K562 (cell line): ENCODE measurements at regions not wholly inside any gene's neighbourhood (a gene's known extent, or its start where the extent isn't known, plus 50 kb on each side); places are given as distances from the start of the nearest gene placed in this dataset.

Source experiments
- ATAC-seq: fragments of 200-7000 bp; cut with Tn5 transposase; 3 replicates; pipeline ENCODE4 v1.9.1; 2020; ENCODE audit warnings: moderate library complexity
- BruUV-seq: library from RNA; stranded (reverse); fragments of 400-500 nt; replicated peaks from 2 replicates; lab custom pipeline; 2021; lab: Mats Ljungman, UMichigan
- CTCF ChIA-PET: fragments of 300-600 bp; formaldehyde crosslinking; extraction: SDS; loops from one replicate; lab custom pipeline; 2021; ENCODE audit warnings: low intra/inter-chr PET ratio; lab: Yijun Ruan, JAX
- POLR2A ChIA-PET: fragments of 300-600, 350-650 bp; sonication (Branson Sonifier 250); formaldehyde crosslinking; extraction: SDS; loops from one replicate; lab custom pipeline; 2021; ENCODE audit warnings: antibody characterized with exemption, inconsistent platforms; lab: Yijun Ruan, JAX
- DNase-seq, 4 experiments: peaks; one replicate each; pipeline versions ENCODE4 v3.0.0 to v3.0.0-alpha.2; 2011 to 2018; ENCODE audit warnings: low spot score in 3 of 4, mixed read lengths in 3 of 4; ENCODE audit errors: extremely low read depth in 1 of 4
- FAIRE-seq: peaks from 2 replicates; lab custom pipeline; 2011; peaks lifted over from hg19 to GRCh38; lab: Jason Lieb, UNC
- H2AFZ ChIP-seq: 2 replicates; pipeline ENCODE4 v1.6.0; 2011; ENCODE audit warnings: low read depth, low read length, control low read depth, inconsistent platforms
- H3K27ac ChIP-seq: fragments of 200-600 bp; 3 replicates; pipeline ENCODE4 v1.8.0; 2011; ENCODE audit warnings: low read depth, mild to moderate bottlenecking, control low read depth, inconsistent platforms, low read length, moderate library complexity, mixed read lengths; ENCODE audit errors: extremely low read depth
- H3K27me3 ChIP-seq, 2 experiments: fragments of 300-600 bp in 1 of 2; 2 replicates in 1 of 2; 3 replicates in 1 of 2; pipeline versions ENCODE4 v1.6.0 to v1.8.0; 2011; ENCODE audit warnings: inconsistent platforms in 2 of 2, low read length in 2 of 2, mild to moderate bottlenecking in 1 of 2, mixed read lengths in 1 of 2, moderate library complexity in 1 of 2; ENCODE audit not compliant: control insufficient read depth in 2 of 2, insufficient read depth in 2 of 2
- H3K36me3 ChIP-seq: fragments of 300-600 bp; 3 replicates; pipeline ENCODE4 v1.8.0; 2011; ENCODE audit warnings: mild to moderate bottlenecking, low read length, inconsistent platforms; ENCODE audit not compliant: control insufficient read depth, insufficient read depth
- H3K4me1 ChIP-seq, 2 experiments: fragments of 200-600 bp in 1 of 2; replicated peaks in 1 of 2; 2 replicates in 1 of 2; 3 replicates in 1 of 2; pipeline versions ENCODE4 v1.5.1 to v1.8.0; 2011; ENCODE audit warnings: inconsistent platforms in 2 of 2, low read length in 2 of 2, mild to moderate bottlenecking in 1 of 2, mixed read lengths in 1 of 2, moderate library complexity in 1 of 2; ENCODE audit not compliant: control insufficient read depth in 2 of 2, insufficient read depth in 2 of 2
- H3K4me2 ChIP-seq: 2 replicates; pipeline ENCODE4 v1.6.1; 2011; ENCODE audit warnings: low read length, control low read depth, inconsistent platforms, mixed read lengths; ENCODE audit not compliant: insufficient read depth
- H3K4me3 ChIP-seq: fragments of 200-600 bp; sonication (generic), shearing (Covaris generic); 2 replicates; pipeline ENCODE4 v1.5.1; 2016; ENCODE audit warnings: control low read depth, inconsistent platforms
- H3K79me2 ChIP-seq: fragments of 200-600 bp; 3 replicates; pipeline ENCODE4 v1.8.0; 2011; ENCODE audit warnings: low read length, inconsistent platforms; ENCODE audit not compliant: control insufficient read depth, insufficient read depth
- H3K9ac ChIP-seq, 2 experiments: 2 replicates each; pipeline versions ENCODE4 v1.6.0 to v1.6.1; 2011; ENCODE audit warnings: low read depth in 2 of 2, low read length in 2 of 2, control low read depth in 1 of 2, inconsistent platforms in 1 of 2, mild to moderate bottlenecking in 1 of 2, mixed read lengths in 1 of 2; ENCODE audit not compliant: insufficient read depth in 1 of 2
- H3K9me1 ChIP-seq: one replicate; pipeline ENCODE4 v1.6.0; 2011; ENCODE audit warnings: inconsistent platforms, mild to moderate bottlenecking, low read length, moderate library complexity; ENCODE audit not compliant: control insufficient read depth, insufficient read depth
- H3K9me3 ChIP-seq: replicated peaks from 2 replicates; pipeline ENCODE4 v1.5.1; 2011; ENCODE audit warnings: low read depth, low read length, inconsistent platforms; ENCODE audit not compliant: control insufficient read depth, insufficient read depth
- H4K20me1 ChIP-seq: replicated peaks from 2 replicates; pipeline ENCODE4 v1.6.1; 2011; ENCODE audit warnings: low read length, inconsistent platforms, mixed read lengths; ENCODE audit not compliant: control insufficient read depth, insufficient read depth
- HOXB6 ChIP-seq: fragments of 250-450 bp; sonication (Bioruptor Pico); IDR thresholded peaks from 2 replicates; pipeline ENCODE4 v1.5.1; 2022; ENCODE audit warnings: mild to moderate bottlenecking, borderline replicate concordance
- NFE2 ChIP-seq: IDR thresholded peaks from 2 replicates; pipeline ENCODE4 v1.6.1; 2014; ENCODE audit warnings: antibody characterized with exemption, low read depth
- NFIC ChIP-seq: fragments of 450-650 bp; IDR thresholded peaks from 2 replicates; pipeline ENCODE4 v1.6.1; 2017; ENCODE audit warnings: mild to moderate bottlenecking, inconsistent platforms
- STAT5B ChIP-seq: fragments of 250-450 bp; sonication (Bioruptor Pico); IDR thresholded peaks from 2 replicates; pipeline ENCODE4 v1.8.0; 2021; ENCODE audit warnings: mild to moderate bottlenecking, inconsistent platforms
- ZBTB8A ChIP-seq: fragments of 450-650 bp; IDR thresholded peaks from 2 replicates; pipeline ENCODE4 v1.6.1; 2018; ENCODE audit warnings: mild to moderate bottlenecking, moderate library complexity; ENCODE audit not compliant: partially characterized antibody
- ZNF507 ChIP-seq: conservative IDR thresholded peaks from 2 replicates; pipeline ENCODE4 v1.6.1; 2017; ENCODE audit warnings: missing genetic modification characterization, missing compliant biosample characterization
- ZNF707 ChIP-seq: fragments of 250-450 bp; sonication (Bioruptor Pico); conservative IDR thresholded peaks from 2 replicates; pipeline ENCODE4 v1.8.0; 2022; ENCODE audit warnings: inconsistent platforms, mild to moderate bottlenecking, moderate library complexity
- ZNF77 ChIP-seq: fragments of 250-450 bp; sonication (Bioruptor Pico); IDR thresholded peaks from 2 replicates; pipeline ENCODE4 v1.5.0; 2020
- WGBS: fragments of 100-300 bp; shearing (Covaris generic); methylation state at CpG from one replicate; pipeline ENCODE4 v1.1.6; 2016; ENCODE audit warnings: low coverage, mixed read lengths; ENCODE audit not compliant: insufficient coverage; ENCODE audit errors: missing lambda C conversion rate; 5-methylcytosine and 5-hydroxymethylcytosine counted together
- in situ Hi-C: fragments of 300-500 bp; cut with MboI; formaldehyde crosslinking; loops from 4 replicates; pipeline ENCODE4 v1.15.0; 2018; ENCODE audit warnings: inconsistent platforms, mixed read lengths
- intact Hi-C: fragments of 100-400 bp; cut with micrococcal nuclease; formaldehyde crosslinking; loops from 2 replicates; pipeline ENCODE4 v1.14.2; 2022
- TF ChIP-seq, protein P1 (sequence below): sonication (generic); formaldehyde crosslinking; IDR thresholded peaks from 2 replicates; pipeline ENCODE4 v1.8.0; 2022; ENCODE audit warnings: missing genetic modification reagents, mild to moderate bottlenecking, moderate library complexity, borderline replicate concordance
- TF ChIP-seq, protein P2 (sequence below): fragments of 450-650 bp; IDR thresholded peaks from 2 replicates; pipeline ENCODE4 v1.6.1; 2018; ENCODE audit warnings: mild to moderate bottlenecking, low read depth; ENCODE audit not compliant: partially characterized antibody
- TF ChIP-seq, protein P3 (sequence below), 2 experiments: fragments of 450-650 bp; formaldehyde crosslinking in 1 of 2; IDR thresholded peaks; 2 replicates each; pipeline versions ENCODE4 v1.4.0 to v1.6.1; 2014 to 2020; ENCODE audit warnings: mild to moderate bottlenecking in 2 of 2, borderline replicate concordance in 1 of 2, low read depth in 1 of 2

DNA sequence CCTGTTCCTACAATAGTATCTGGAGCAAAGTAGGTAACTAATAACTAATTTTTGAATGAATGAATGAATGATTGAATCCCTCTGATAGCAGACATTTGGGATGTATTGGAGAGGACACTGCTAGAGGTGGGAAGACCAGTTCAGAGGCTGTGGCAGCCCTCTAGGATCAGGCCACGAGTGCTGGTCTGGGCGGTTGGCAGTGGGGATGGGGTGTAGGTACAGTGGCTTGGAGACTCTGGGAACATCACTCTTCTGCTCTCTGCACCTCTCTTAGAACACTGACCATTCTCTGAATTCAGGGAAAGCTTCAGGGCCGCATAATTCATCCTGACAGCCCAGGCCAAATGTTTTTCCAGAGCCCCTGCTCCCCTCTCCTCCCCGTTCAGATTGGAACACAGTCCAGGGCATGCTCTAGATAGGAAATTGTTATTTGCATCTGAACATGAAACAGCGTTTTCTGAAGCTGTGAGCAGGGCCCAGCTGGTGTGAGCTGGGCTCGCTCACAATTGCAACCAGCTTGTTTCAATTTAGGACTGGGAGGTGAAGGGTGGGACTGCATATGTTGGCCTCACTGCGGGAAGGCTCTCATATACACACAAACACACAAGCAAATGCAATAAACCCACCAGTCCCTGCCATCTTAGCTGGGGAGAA lies 253.1 kb upstream of the USP24 start:
- ATAC-seq (peak; percentile 56), FAIRE-seq (no peak), DNase-seq (peak in 1 of 4 experiments; percentile 7)
- BruUV-seq: no TSS peak
- intact Hi-C loops (no loop called here), in situ Hi-C loops (no loop called here)
- no peaks in the 10 kb centered on the region for H3K36me3 ChIP-seq
- H3K79me2 ChIP-seq: no peaks in the 10 kb centered on the region
- H3K27me3 ChIP-seq: no peaks in the 10 kb centered on the region
- H3K9ac ChIP-seq: peak overlapping the region in 1 of 2 experiments; percentile 23; a peak in 1 of 4 replicates
- no peaks in the 10 kb centered on the region for H3K9me1 ChIP-seq
- POLR2A ChIA-PET: interaction anchor here (0.6 kb wide), 1 partner anchor 10 kb away, joined by 3 read pairs; no protein-coding TSS in a partner anchor
- no peak overlapping the region for H3K27ac ChIP-seq
- no peaks in the 10 kb centered on the region for H4K20me1 ChIP-seq
- WGBS: 11% methylated on average over 7 of the region's 7 CpGs
- no peak overlapping the region; the same call in 1 of the 2 replicates for H3K4me2 ChIP-seq
- H2AFZ ChIP-seq: peak overlapping the region; percentile 62
- H3K9me3 ChIP-seq: no peaks in the 10 kb centered on the region
- CTCF ChIA-PET: no interaction called here
- H3K4me3 ChIP-seq: no peak overlapping the region
- H3K4me1 ChIP-seq: peaks cover 2 to 13% of the 10 kb centered on the region in 2 experiments; a peak in 4 of 5 replicates
- TF ChIP-seq ZBTB8A: no peak
- TF ChIP-seq, protein P1, sequence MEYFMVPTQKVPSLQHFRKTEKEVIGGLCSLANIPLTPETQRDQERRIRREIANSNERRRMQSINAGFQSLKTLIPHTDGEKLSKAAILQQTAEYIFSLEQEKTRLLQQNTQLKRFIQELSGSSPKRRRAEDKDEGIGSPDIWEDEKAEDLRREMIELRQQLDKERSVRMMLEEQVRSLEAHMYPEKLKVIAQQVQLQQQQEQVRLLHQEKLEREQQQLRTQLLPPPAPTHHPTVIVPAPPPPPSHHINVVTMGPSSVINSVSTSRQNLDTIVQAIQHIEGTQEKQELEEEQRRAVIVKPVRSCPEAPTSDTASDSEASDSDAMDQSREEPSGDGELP (CRISPR knock-in tag): no peak
- TF ChIP-seq STAT5B (CRISPR knock-in tag): no peak
- TF ChIP-seq, protein P2, sequence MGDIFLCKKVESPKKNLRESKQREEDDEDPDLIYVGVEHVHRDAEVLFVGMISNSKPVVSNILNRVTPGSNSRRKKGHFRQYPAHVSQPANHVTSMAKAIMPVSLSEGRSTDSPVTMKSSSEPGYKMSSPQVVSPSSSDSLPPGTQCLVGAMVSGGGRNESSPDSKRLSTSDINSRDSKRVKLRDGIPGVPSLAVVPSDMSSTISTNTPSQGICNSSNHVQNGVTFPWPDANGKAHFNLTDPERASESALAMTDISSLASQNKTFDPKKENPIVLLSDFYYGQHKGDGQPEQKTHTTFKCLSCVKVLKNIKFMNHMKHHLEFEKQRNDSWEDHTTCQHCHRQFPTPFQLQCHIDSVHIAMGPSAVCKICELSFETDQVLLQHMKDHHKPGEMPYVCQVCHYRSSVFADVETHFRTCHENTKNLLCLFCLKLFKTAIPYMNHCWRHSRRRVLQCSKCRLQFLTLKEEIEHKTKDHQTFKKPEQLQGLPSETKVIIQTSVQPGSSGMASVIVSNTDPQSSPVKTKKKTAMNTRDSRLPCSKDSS: no peak
- TF ChIP-seq, protein P3, sequence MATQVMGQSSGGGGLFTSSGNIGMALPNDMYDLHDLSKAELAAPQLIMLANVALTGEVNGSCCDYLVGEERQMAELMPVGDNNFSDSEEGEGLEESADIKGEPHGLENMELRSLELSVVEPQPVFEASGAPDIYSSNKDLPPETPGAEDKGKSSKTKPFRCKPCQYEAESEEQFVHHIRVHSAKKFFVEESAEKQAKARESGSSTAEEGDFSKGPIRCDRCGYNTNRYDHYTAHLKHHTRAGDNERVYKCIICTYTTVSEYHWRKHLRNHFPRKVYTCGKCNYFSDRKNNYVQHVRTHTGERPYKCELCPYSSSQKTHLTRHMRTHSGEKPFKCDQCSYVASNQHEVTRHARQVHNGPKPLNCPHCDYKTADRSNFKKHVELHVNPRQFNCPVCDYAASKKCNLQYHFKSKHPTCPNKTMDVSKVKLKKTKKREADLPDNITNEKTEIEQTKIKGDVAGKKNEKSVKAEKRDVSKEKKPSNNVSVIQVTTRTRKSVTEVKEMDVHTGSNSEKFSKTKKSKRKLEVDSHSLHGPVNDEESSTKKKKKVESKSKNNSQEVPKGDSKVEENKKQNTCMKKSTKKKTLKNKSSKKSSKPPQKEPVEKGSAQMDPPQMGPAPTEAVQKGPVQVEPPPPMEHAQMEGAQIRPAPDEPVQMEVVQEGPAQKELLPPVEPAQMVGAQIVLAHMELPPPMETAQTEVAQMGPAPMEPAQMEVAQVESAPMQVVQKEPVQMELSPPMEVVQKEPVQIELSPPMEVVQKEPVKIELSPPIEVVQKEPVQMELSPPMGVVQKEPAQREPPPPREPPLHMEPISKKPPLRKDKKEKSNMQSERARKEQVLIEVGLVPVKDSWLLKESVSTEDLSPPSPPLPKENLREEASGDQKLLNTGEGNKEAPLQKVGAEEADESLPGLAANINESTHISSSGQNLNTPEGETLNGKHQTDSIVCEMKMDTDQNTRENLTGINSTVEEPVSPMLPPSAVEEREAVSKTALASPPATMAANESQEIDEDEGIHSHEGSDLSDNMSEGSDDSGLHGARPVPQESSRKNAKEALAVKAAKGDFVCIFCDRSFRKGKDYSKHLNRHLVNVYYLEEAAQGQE (IDR thresholded peaks at IDR 0.05; ENCODE audit: borderline replicate concordance): peak; percentile 11; the same call in 1 of the 2 replicates
- TF ChIP-seq, protein P3 (CRISPR knock-in tag; IDR thresholded peaks at IDR 0.05; ENCODE audit: low read depth): no peak
- TF ChIP-seq ZNF707: no peak
- 0 out of 2 replicates have a peak, but pooled peaks have one; percentile 20 for TF ChIP-seq NFE2
- no peak for TF ChIP-seq ZNF77 (CRISPR knock-in tag)
- no peak for TF ChIP-seq NFIC
- TF ChIP-seq HOXB6 (CRISPR knock-in tag): no peak
- TF ChIP-seq ZNF507: no peak
